Smooth muscle cell (in vitro differentiated cells): ENCODE measurements at regions not wholly inside any gene's neighbourhood (a gene's known extent, or its start where the extent isn't known, plus 50 kb on each side); places are given as distances from the start of the nearest gene placed in this dataset.

Experiments used
- DNase-seq: peaks from one replicate; lab custom pipeline; 2025; ENCODE audit not compliant: unreplicated experiment; lab: John Stamatoyannopoulos, UW
- H2AFZ ChIP-seq: fragments of 200-600 bp; sonication (generic); 2 replicates; pipeline ENCODE4 v1.6.0; 2016; ENCODE audit warnings: antibody characterized with exemption, low read depth, mild to moderate bottlenecking
- H3F3A ChIP-seq: fragments of 200-600 bp; sonication (generic); 2 replicates; pipeline ENCODE4 v1.6.0; 2017; ENCODE audit warnings: antibody characterized with exemption, low read depth
- H3K27ac ChIP-seq: fragments of 200-600 bp; sonication (generic); 2 replicates; pipeline ENCODE4 v1.5.1; 2016; ENCODE audit warnings: low read depth, mild to moderate bottlenecking
- H3K27me3 ChIP-seq: fragments of 200-600 bp; sonication (generic); 2 replicates; pipeline ENCODE4 v1.6.1; 2016; ENCODE audit warnings: low read depth, mild to moderate bottlenecking
- H3K36me3 ChIP-seq: fragments of 200-600 bp; sonication (generic); 2 replicates; pipeline ENCODE4 v1.5.1; 2016; ENCODE audit warnings: low read depth
- H3K4me1 ChIP-seq: fragments of 200-600 bp; sonication (generic); 2 replicates; pipeline ENCODE4 v1.5.1; 2016; ENCODE audit warnings: low read depth
- H3K4me2 ChIP-seq: fragments of 200-600 bp; sonication (generic); 2 replicates; pipeline ENCODE4 v1.6.0; 2016; ENCODE audit warnings: mild to moderate bottlenecking
- H3K4me3 ChIP-seq: fragments of 200-600 bp; sonication (generic); 2 replicates; pipeline ENCODE4 v1.5.1; 2016; ENCODE audit warnings: mild to moderate bottlenecking
- H3K79me2 ChIP-seq: fragments of 200-600 bp; sonication (generic); 2 replicates; pipeline ENCODE4 v1.6.0; 2016; ENCODE audit warnings: low read depth, mild to moderate bottlenecking
- H3K9ac ChIP-seq: fragments of 200-600 bp; sonication (generic); 2 replicates; pipeline ENCODE4 v1.6.0; 2016; ENCODE audit warnings: low read depth
- H3K9me3 ChIP-seq: fragments of 200-600 bp; sonication (generic); replicated peaks from 2 replicates; pipeline ENCODE4 v1.5.1; 2016; ENCODE audit warnings: low read depth
- H4K20me1 ChIP-seq: fragments of 200-600 bp; sonication (generic); 2 replicates; pipeline ENCODE4 v1.6.0; 2016; ENCODE audit warnings: low read depth
- CTCF ChIP-seq: fragments of 200-600 bp; sonication (generic); IDR thresholded peaks from 2 replicates; pipeline ENCODE4 v1.5.1; 2017; ENCODE audit warnings: borderline replicate concordance, mild to moderate bottlenecking, antibody characterized with exemption; ENCODE audit not compliant: insufficient read depth, poor library complexity, severe bottlenecking
- WGBS: methylation state at CpG from one replicate; pipeline ENCODE4 v1.1.7; 2016; ENCODE audit warnings: low lambda C conversion rate; 5-methylcytosine and 5-hydroxymethylcytosine counted together

GRCh38 chr7:114263219-114263618 lies 151.4 kb upstream of the FOXP2 start:
- DNase-seq, result no peak
- Histone ChIP-seq H3K36me3 (no peaks in the 10 kb centered on the region), H3K4me2 (no peak overlapping the region), H2AFZ (no peak overlapping the region), H3K9ac (no peak overlapping the region), H3K4me1 (no peaks in the 10 kb centered on the region), H3K27me3 (no peaks in the 10 kb centered on the region), H3K4me3 (no peak overlapping the region), H3K27ac (no peak overlapping the region), H3F3A (no peaks in the 10 kb centered on the region), H4K20me1 (no peaks in the 10 kb centered on the region), H3K79me2 (no peaks in the 10 kb centered on the region), H3K9me3 (no peaks in the 10 kb centered on the region)
- 87% methylated on average over 3 of the region's 3 CpGs for WGBS
- TF ChIP-seq CTCF, result no peak

DNA sequence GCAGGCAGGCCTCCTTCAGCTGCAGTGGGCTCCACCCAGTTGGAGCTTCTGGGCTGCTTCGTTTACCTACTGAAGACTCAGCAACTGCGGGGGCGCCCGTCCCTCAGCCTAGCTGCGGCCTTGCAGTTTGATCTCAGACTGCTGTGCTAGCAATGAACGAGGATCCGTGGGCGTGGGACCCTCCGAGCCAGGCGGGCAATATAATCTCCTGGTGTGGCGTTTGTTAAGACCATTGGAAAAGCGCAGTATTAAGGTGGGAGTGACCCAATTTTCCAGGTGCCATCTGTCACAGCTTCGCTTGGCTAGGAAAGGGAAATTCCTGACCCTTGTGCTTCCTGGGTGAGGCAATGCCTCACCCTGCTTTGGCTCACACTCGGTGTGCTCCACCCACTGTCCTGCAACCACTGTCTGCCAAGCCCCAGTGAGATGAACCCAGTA lies 159.2 kb upstream of the FOXP2 start:
- Histone ChIP-seq H3K4me1 (no peaks in the 10 kb centered on the region), H3K36me3 (no peaks in the 10 kb centered on the region), H3K9me3 (no peaks in the 10 kb centered on the region), H3K4me2 (no peak overlapping the region), H2AFZ (no peak overlapping the region), H4K20me1 (no peaks in the 10 kb centered on the region), H3F3A (no peaks in the 10 kb centered on the region), H3K9ac (no peak overlapping the region), H3K27me3 (no peaks in the 10 kb centered on the region), H3K4me3 (no peak overlapping the region), H3K27ac (no peak overlapping the region), H3K79me2 (no peaks in the 10 kb centered on the region)
- WGBS, result 92% methylated on average over 14 of the region's 14 CpGs
- no peak for DNase-seq
- no peak for TF ChIP-seq CTCF

DNA sequence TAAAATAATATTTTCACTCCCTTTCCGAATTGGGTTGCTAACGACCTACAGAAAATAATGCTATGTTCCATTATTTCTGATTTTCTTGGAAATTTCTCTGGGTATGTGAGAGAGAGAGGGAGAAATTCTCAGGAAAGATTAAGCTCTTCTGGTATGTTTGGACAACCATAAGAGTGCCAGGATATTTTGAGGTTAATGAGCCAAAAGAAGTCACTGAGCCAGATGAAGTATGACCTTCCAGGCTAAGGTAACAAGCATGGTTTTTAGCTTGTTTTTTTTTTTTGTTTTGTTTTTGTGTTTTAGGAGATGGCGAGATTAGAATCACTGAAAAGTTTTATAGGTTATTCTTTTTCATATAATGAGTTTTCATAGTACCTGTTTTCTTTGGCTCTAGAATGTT lies 171.0 kb upstream of the FOXP2 start:
- Histone ChIP-seq H4K20me1 (no peaks in the 10 kb centered on the region), H3K79me2 (no peaks in the 10 kb centered on the region), H3K27ac (no peak overlapping the region), H3F3A (no peaks in the 10 kb centered on the region), H3K4me2 (no peak overlapping the region), H3K9me3 (no peaks in the 10 kb centered on the region), H3K27me3 (no peaks in the 10 kb centered on the region), H3K4me1 (no peaks in the 10 kb centered on the region), H3K4me3 (no peak overlapping the region), H2AFZ (no peak overlapping the region), H3K36me3 (no peaks in the 10 kb centered on the region), H3K9ac (no peak overlapping the region)
- 91% methylated on average over 3 of the region's 3 CpGs for WGBS
- no peak for DNase-seq
- no peak for TF ChIP-seq CTCF

- 83% methylated on average over 2 of the region's 2 CpGs for WGBS
- no peaks in the 10 kb centered on the region for H3F3A ChIP-seq
- H4K20me1 ChIP-seq, result no peaks in the 10 kb centered on the region
- no peak for TF ChIP-seq CTCF
- H3K79me2 ChIP-seq, result no peaks in the 10 kb centered on the region
- H3K9ac ChIP-seq, result no peak overlapping the region
- H3K4me1 ChIP-seq, result no peaks in the 10 kb centered on the region
- no peak overlapping the region for H2AFZ ChIP-seq
- H3K9me3 ChIP-seq, result no peaks in the 10 kb centered on the region
- H3K36me3 ChIP-seq, result no peaks in the 10 kb centered on the region
- peaks cover under 1% of the 10 kb centered on the region for H3K27me3 ChIP-seq
- DNase-seq, result no peak
- H3K27ac ChIP-seq, result no peak overlapping the region
- no peak overlapping the region for H3K4me2 ChIP-seq
- no peak overlapping the region for H3K4me3 ChIP-seq
These were observed 171.6 kb upstream of the FOXP2 start for GRCh38 chr7:114242992-114243507.
